WERI-Rb-1 (cell line): ENCODE measurements at regions not wholly inside any gene's neighbourhood (a gene's known extent, or its start where the extent isn't known, plus 50 kb on each side); places are given as distances from the start of the nearest gene placed in this dataset.

Experiments
- DNase-seq: peaks from one replicate; pipeline ENCODE4 v3.0.0-alpha.2; 2020
- H3K27ac ChIP-seq: fragments of 250-450 bp; sonication (Bioruptor Pico); 2 replicates; pipeline ENCODE4 v1.5.1; 2020; ENCODE audit warnings: mild to moderate bottlenecking, moderate library complexity
- H3K27me3 ChIP-seq: fragments of 250-450 bp; sonication (Bioruptor Pico); 2 replicates; pipeline ENCODE4 v1.5.1; 2021; ENCODE audit warnings: mild to moderate bottlenecking, low read depth, moderate library complexity; ENCODE audit not compliant: insufficient read depth, severe bottlenecking
- H3K36me3 ChIP-seq: fragments of 250-450 bp; sonication (Bioruptor Pico); 2 replicates; pipeline ENCODE4 v1.5.1; 2020; ENCODE audit warnings: mild to moderate bottlenecking, moderate library complexity
- H3K4me3 ChIP-seq: 2 replicates; pipeline ENCODE4 v1.5.1; 2011; ENCODE audit warnings: low read depth, mild to moderate bottlenecking, control low read depth, low read length
- H3K9me3 ChIP-seq: fragments of 250-450 bp; sonication (Bioruptor Pico); 2 replicates; pipeline ENCODE4 v1.5.1; 2021; ENCODE audit warnings: mild to moderate bottlenecking, moderate library complexity; ENCODE audit not compliant: severe bottlenecking
- CTCF ChIP-seq: IDR thresholded peaks from 2 replicates; pipeline ENCODE4 v1.5.1; 2011; ENCODE audit warnings: low read depth, mild to moderate bottlenecking, control low read depth, inconsistent platforms, low read length

- TF ChIP-seq CTCF = no peak
- no peaks in the 10 kb centered on the region for H3K36me3 ChIP-seq
- H3K27me3 ChIP-seq = no peaks in the 10 kb centered on the region
- DNase-seq = no peak
- no peak overlapping the region for H3K27ac ChIP-seq
- no peak overlapping the region for H3K4me3 ChIP-seq
- H3K9me3 ChIP-seq = no peaks in the 10 kb centered on the region
Measured at GRCh38 chr4:11197631-11198341, 230.9 kb downstream of the HS3ST1 start.

DNA sequence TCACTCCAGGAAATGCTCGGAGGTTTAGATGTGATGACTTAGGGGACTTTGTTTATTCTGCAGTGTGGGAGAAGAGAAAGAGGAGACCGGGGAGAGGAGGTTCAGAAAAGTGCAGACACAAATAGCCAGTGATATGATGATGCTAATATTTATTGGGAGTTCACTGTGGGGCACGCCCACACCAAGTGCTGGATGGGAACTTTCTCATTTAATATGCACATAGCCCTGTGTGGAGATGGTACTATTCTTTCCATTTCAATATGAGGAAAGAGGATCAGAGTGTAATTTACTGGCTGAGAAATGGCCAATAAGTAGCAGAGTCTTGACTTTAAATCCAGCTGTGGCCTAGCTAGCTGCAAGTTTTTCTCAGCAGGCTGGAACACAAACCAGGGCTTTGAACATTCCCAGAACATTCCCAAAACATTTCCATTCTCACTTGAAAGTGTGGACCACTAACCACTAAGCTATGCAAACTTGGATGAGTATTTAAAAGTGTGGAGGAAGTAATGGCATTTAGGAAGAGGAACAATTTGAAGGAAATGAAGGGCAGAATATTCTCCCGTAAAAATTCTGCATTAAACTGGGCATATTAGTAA, 231.7 kb downstream of the HS3ST1 start:
- H3K27ac ChIP-seq = no peak overlapping the region
- no peak overlapping the region for H3K4me3 ChIP-seq
- no peak for DNase-seq
- no peak for TF ChIP-seq CTCF
- no peaks in the 10 kb centered on the region for H3K27me3 ChIP-seq
- no peaks in the 10 kb centered on the region for H3K9me3 ChIP-seq
- H3K36me3 ChIP-seq = no peaks in the 10 kb centered on the region

DNA sequence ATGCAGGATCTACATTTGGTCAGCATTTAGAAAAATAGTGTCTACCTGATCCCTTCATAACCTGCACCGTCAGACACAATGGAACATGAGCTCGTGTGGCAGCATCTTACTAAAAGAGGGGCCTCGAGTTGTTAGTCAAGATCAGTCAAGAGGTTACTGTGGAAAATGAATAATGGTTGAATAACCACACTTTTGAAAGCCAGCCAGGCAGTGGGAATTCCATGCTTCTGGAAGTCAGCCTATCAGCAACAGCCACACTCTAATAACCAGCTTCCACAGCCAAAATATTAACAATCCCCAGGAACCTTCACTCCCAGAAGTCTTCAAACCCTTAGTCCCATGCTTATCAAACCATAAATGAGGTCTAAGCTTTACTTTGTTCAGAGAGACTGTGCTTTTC, 234.3 kb downstream of the HS3ST1 start:
- H3K36me3 ChIP-seq = no peaks in the 10 kb centered on the region
- H3K9me3 ChIP-seq = no peaks in the 10 kb centered on the region
- no peak for TF ChIP-seq CTCF
- no peak overlapping the region for H3K27ac ChIP-seq
- H3K4me3 ChIP-seq = no peak overlapping the region
- no peaks in the 10 kb centered on the region for H3K27me3 ChIP-seq
- DNase-seq = no peak

- DNase-seq = no peak
- no peaks in the 10 kb centered on the region for H3K36me3 ChIP-seq
- H3K27me3 ChIP-seq = no peaks in the 10 kb centered on the region
- no peaks in the 10 kb centered on the region for H3K9me3 ChIP-seq
- TF ChIP-seq CTCF = no peak
- H3K27ac ChIP-seq = no peak overlapping the region
- no peak overlapping the region for H3K4me3 ChIP-seq
Measured at GRCh38 chr4:11189756-11190155, 238.9 kb downstream of the HS3ST1 start.

DNA sequence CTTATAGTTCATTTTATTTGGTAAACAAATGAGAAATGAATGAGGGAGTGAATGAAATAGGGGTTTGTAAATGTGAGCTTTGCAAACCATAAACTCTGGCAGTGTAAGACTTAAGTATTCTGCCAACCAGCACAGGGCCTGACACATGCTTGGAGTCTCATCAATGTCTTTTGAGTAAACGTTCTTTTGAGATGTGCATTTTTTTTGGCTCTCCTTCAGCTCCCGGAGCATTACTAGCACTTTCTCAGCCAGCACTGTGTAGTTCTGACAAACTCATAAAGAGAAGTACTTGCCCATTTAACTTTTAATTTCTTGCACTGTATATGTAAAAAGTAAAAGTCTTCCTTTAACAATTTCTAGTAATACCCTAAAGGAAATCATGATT, 245.3 kb downstream of the HS3ST1 start:
- no peak for TF ChIP-seq CTCF
- Histone ChIP-seq H3K27ac (no peak overlapping the region), H3K36me3 (no peaks in the 10 kb centered on the region), H3K27me3 (no peaks in the 10 kb centered on the region), H3K4me3 (no peak overlapping the region), H3K9me3 (no peaks in the 10 kb centered on the region)
- DNase-seq = no peak
